WERI-Rb-1 (cell line): ENCODE measurements at regions not wholly inside any gene's neighbourhood (a gene's known extent, or its start where the extent isn't known, plus 50 kb on each side); places are given as distances from the start of the nearest gene placed in this dataset.

Experiments used
- DNase-seq: peaks from one replicate; pipeline ENCODE4 v3.0.0-alpha.2; 2020
- H3K27ac ChIP-seq: fragments of 250-450 bp; sonication (Bioruptor Pico); 2 replicates; pipeline ENCODE4 v1.5.1; 2020; ENCODE audit warnings: mild to moderate bottlenecking, moderate library complexity
- H3K27me3 ChIP-seq: fragments of 250-450 bp; sonication (Bioruptor Pico); 2 replicates; pipeline ENCODE4 v1.5.1; 2021; ENCODE audit warnings: mild to moderate bottlenecking, low read depth, moderate library complexity; ENCODE audit not compliant: insufficient read depth, severe bottlenecking
- H3K36me3 ChIP-seq: fragments of 250-450 bp; sonication (Bioruptor Pico); 2 replicates; pipeline ENCODE4 v1.5.1; 2020; ENCODE audit warnings: mild to moderate bottlenecking, moderate library complexity
- H3K4me3 ChIP-seq: 2 replicates; pipeline ENCODE4 v1.5.1; 2011; ENCODE audit warnings: low read depth, mild to moderate bottlenecking, control low read depth, low read length
- H3K9me3 ChIP-seq: fragments of 250-450 bp; sonication (Bioruptor Pico); 2 replicates; pipeline ENCODE4 v1.5.1; 2021; ENCODE audit warnings: mild to moderate bottlenecking, moderate library complexity; ENCODE audit not compliant: severe bottlenecking
- CTCF ChIP-seq: IDR thresholded peaks from 2 replicates; pipeline ENCODE4 v1.5.1; 2011; ENCODE audit warnings: low read depth, mild to moderate bottlenecking, control low read depth, inconsistent platforms, low read length

GRCh38 chr11:39786281-39786680 lies 1673.2 kb downstream of the LRRC4C start:
- no peak for DNase-seq
- no peak for TF ChIP-seq CTCF
- no peak overlapping the region for H3K27ac ChIP-seq
- peaks cover 47% of the 10 kb centered on the region for H3K27me3 ChIP-seq
- no peaks in the 10 kb centered on the region for H3K9me3 ChIP-seq
- no peaks in the 10 kb centered on the region for H3K36me3 ChIP-seq
- no peak overlapping the region for H3K4me3 ChIP-seq

- no peaks in the 10 kb centered on the region for H3K9me3 ChIP-seq
- no peak overlapping the region for H3K27ac ChIP-seq
- H3K4me3 ChIP-seq: no peak overlapping the region
- H3K27me3 ChIP-seq: peaks cover 38% of the 10 kb centered on the region
- DNase-seq: no peak
- no peak for TF ChIP-seq CTCF
- H3K36me3 ChIP-seq: no peaks in the 10 kb centered on the region
Measured at GRCh38 chr11:39784873-39785272, 1674.6 kb downstream of the LRRC4C start.

GRCh38 chr11:39780131-39780530 lies 1679.3 kb downstream of the LRRC4C start:
- Histone ChIP-seq H3K27me3 (peaks cover 25% of the 10 kb centered on the region), H3K36me3 (no peaks in the 10 kb centered on the region), H3K27ac (no peak overlapping the region), H3K4me3 (no peak overlapping the region), H3K9me3 (no peaks in the 10 kb centered on the region)
- TF ChIP-seq CTCF: no peak
- no peak for DNase-seq

- H3K27me3 ChIP-seq: peaks cover 18% of the 10 kb centered on the region
- no peaks in the 10 kb centered on the region for H3K36me3 ChIP-seq
- H3K4me3 ChIP-seq: no peak overlapping the region
- no peaks in the 10 kb centered on the region for H3K9me3 ChIP-seq
- H3K27ac ChIP-seq: no peak overlapping the region
- no peak for DNase-seq
- TF ChIP-seq CTCF: no peak
Measured at GRCh38 chr11:39777035-39777434, 1682.4 kb downstream of the LRRC4C start.

GRCh38 chr11:39772525-39773137 lies 1686.8 kb downstream of the LRRC4C start:
- H3K27ac ChIP-seq: no peak overlapping the region
- no peak for TF ChIP-seq CTCF
- no peak for DNase-seq
- H3K36me3 ChIP-seq: no peaks in the 10 kb centered on the region
- H3K9me3 ChIP-seq: no peaks in the 10 kb centered on the region
- H3K4me3 ChIP-seq: no peak overlapping the region
- peaks cover 16% of the 10 kb centered on the region for H3K27me3 ChIP-seq

- Histone ChIP-seq H3K36me3 (no peaks in the 10 kb centered on the region), H3K9me3 (no peaks in the 10 kb centered on the region), H3K4me3 (no peak overlapping the region), H3K27ac (no peak overlapping the region), H3K27me3 (peaks cover 18% of the 10 kb centered on the region)
- DNase-seq: no peak
- no peak for TF ChIP-seq CTCF
Measured at GRCh38 chr11:39768214-39768613, 1691.2 kb downstream of the LRRC4C start.
